ENCODE measurements at regions not wholly inside any gene's neighbourhood (a gene's known extent, or its start where the extent isn't known, plus 50 kb on each side); places are given as distances from the start of the nearest gene placed in this dataset.
"Not testable (repeated sequence)": the region's sequence is repeated elsewhere in the genome, so short reads cannot be mapped to it uniquely, and the experiment has no call there.

DNA sequence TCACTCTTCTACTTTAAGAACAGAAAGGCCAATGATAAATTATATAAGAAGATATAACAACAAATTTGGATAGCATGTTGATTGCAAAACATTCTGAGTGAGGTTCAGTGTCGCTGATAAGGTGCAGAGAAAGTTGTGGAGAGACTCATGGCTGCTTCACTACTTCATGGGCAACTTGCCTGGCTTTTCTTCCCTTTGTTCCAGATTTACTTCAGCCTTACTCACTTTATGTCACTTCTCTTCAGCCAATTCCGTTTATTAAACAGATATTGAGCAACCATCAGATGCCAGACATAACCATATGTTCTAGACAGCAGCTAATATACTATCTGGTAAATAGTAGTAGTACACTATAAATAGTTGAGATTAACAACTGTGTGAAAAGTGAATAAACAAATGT is 150.0 kb upstream of the CHL1 start:
- peaks cover 35% of the 10 kb centered on the region for H3K9me3 Mint-ChIP-seq (ENCODE audit: unreplicated experiment)
- DNase-seq (ENCODE audit: low spot score), result no peak
- no peak overlapping the region for H3K27ac Mint-ChIP-seq (ENCODE audit: unreplicated experiment)
- H3K27me3 Mint-ChIP-seq (ENCODE audit: unreplicated experiment), result peaks cover 10% of the 10 kb centered on the region
- no peaks in the 10 kb centered on the region for H3K4me1 Mint-ChIP-seq (ENCODE audit: unreplicated experiment)
- no peaks in the 10 kb centered on the region for H3K36me3 Mint-ChIP-seq (ENCODE audit: low read depth, unreplicated experiment)
- TF ChIP-seq, protein P1, sequence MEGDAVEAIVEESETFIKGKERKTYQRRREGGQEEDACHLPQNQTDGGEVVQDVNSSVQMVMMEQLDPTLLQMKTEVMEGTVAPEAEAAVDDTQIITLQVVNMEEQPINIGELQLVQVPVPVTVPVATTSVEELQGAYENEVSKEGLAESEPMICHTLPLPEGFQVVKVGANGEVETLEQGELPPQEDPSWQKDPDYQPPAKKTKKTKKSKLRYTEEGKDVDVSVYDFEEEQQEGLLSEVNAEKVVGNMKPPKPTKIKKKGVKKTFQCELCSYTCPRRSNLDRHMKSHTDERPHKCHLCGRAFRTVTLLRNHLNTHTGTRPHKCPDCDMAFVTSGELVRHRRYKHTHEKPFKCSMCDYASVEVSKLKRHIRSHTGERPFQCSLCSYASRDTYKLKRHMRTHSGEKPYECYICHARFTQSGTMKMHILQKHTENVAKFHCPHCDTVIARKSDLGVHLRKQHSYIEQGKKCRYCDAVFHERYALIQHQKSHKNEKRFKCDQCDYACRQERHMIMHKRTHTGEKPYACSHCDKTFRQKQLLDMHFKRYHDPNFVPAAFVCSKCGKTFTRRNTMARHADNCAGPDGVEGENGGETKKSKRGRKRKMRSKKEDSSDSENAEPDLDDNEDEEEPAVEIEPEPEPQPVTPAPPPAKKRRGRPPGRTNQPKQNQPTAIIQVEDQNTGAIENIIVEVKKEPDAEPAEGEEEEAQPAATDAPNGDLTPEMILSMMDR (IDR thresholded peaks at IDR 0.05; ENCODE audit: unreplicated experiment), result no peak
- H3K4me3 Mint-ChIP-seq (ENCODE audit: unreplicated experiment), result no peak overlapping the region

DNA sequence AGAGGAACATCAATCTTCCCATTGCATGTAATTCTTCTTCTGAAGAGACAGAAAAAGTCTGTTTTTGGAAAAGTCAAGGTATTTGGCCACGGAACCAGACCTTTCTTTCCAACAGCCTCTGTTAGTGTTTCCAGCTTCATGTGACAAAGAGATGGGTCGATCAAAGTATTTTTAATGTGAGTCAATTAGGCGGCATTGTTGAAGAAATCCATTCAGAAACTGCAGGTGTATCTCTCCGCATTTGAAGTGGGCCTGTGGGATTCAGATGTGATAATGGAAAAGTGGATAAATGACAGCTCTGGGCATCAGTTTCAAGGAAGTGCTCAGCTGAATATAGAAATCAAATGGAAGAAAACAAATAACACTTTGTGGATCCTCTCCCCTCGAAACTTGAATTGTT is 143.1 kb upstream of the CHL1 start:
- H3K4me1 Mint-ChIP-seq (ENCODE audit: unreplicated experiment); H3K4me3 Mint-ChIP-seq (ENCODE audit: unreplicated experiment); H3K27me3 Mint-ChIP-seq (ENCODE audit: unreplicated experiment); DNase-seq (ENCODE audit: low spot score); H3K27ac Mint-ChIP-seq (ENCODE audit: unreplicated experiment); H3K36me3 Mint-ChIP-seq (ENCODE audit: low read depth, unreplicated experiment): not testable (repeated sequence)
- peaks cover 26% of the 10 kb centered on the region for H3K9me3 Mint-ChIP-seq (ENCODE audit: unreplicated experiment)

DNA sequence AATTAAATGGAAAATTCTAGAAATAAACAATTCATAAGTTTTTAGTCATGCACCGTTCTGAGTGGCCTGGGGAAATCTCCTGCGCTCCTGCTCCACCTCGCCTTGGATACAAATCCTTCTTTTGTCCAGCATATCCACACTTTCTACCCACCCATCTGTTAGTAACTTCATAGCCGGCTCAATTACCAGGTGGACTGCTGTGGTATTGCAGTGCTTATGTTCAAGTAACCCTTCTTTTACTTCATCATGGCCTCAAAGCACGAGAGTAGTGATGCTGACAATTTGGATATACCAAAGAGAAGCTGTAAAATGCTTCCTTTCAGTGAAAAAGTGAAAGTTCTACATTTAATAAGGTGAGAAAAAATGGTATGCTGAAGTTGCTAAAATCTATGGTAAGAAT is 142.3 kb upstream of the CHL1 start:
- Mint-ChIP-seq H3K27ac (ENCODE audit: unreplicated experiment) (no peak overlapping the region), H3K9me3 (ENCODE audit: unreplicated experiment) (peaks cover 20% of the 10 kb centered on the region), H3K27me3 (ENCODE audit: unreplicated experiment) (peaks cover 3% of the 10 kb centered on the region), H3K36me3 (ENCODE audit: low read depth, unreplicated experiment) (no peaks in the 10 kb centered on the region), H3K4me1 (ENCODE audit: unreplicated experiment) (no peaks in the 10 kb centered on the region), H3K4me3 (ENCODE audit: unreplicated experiment) (no peak overlapping the region)
- TF ChIP-seq, protein P1 (IDR thresholded peaks at IDR 0.05; ENCODE audit: unreplicated experiment), result no peak
- DNase-seq (ENCODE audit: low spot score), result no peak

DNA sequence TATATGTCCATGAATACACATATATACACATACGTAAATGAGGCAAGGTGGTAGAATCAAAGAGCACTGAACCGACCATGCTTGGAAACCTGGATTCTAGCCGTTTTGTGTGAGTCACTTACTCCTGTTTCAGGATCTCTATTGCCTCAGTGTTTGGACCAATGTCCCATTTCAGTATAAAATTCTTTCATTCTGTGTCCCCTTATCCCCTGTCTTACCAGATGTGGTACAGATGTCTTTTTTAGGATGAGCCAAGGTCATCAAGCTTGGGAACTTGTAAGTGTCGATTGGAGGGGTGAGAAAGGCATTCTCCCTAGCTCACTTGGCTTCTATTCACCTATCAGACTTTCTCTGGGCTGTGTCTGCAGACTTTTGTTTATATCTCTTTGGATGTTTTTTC is 139.9 kb upstream of the CHL1 start:
- H3K36me3 Mint-ChIP-seq (ENCODE audit: low read depth, unreplicated experiment), result no peaks in the 10 kb centered on the region
- H3K4me3 Mint-ChIP-seq (ENCODE audit: unreplicated experiment), result no peak overlapping the region
- H3K27ac Mint-ChIP-seq (ENCODE audit: unreplicated experiment), result no peak overlapping the region
- no peak for DNase-seq (ENCODE audit: low spot score)
- H3K4me1 Mint-ChIP-seq (ENCODE audit: unreplicated experiment), result no peaks in the 10 kb centered on the region
- H3K27me3 Mint-ChIP-seq (ENCODE audit: unreplicated experiment), result peaks cover 7% of the 10 kb centered on the region
- H3K9me3 Mint-ChIP-seq (ENCODE audit: unreplicated experiment), result peaks cover 25% of the 10 kb centered on the region
- TF ChIP-seq, protein P1 (IDR thresholded peaks at IDR 0.05; ENCODE audit: unreplicated experiment), result no peak

DNA sequence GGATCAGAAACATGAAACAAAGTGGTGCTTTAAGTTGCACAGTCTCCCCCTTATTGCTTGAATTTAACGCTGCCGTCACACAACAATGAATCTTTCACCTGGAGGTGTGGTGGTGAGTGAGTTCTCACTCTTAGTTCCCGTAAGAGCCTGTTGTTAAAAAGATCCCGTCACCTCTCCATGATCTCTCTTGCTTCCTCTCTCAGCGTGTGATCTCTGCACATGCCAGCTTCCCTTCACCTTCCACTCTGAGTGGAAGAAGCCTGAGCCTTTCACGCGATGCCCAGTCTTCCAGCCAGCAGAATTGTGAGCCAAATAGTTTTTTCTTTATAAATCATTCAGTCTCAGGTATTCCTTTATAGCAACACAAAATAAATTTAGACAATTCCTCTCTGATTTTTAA is 136.7 kb upstream of the CHL1 start:
- Mint-ChIP-seq H3K27ac (ENCODE audit: unreplicated experiment) (no peak overlapping the region), H3K27me3 (ENCODE audit: unreplicated experiment) (peaks cover 7% of the 10 kb centered on the region), H3K36me3 (ENCODE audit: low read depth, unreplicated experiment) (no peaks in the 10 kb centered on the region), H3K4me3 (ENCODE audit: unreplicated experiment) (no peak overlapping the region), H3K4me1 (ENCODE audit: unreplicated experiment) (no peaks in the 10 kb centered on the region), H3K9me3 (ENCODE audit: unreplicated experiment) (peaks cover 27% of the 10 kb centered on the region)
- no peak for DNase-seq (ENCODE audit: low spot score)
- TF ChIP-seq, protein P1 (IDR thresholded peaks at IDR 0.05; ENCODE audit: unreplicated experiment), result no peak

All from endothelial cell (in vitro differentiated cells).